GM12874 (cell line): ENCODE measurements at regions not wholly inside any gene's neighbourhood (a gene's known extent, or its start where the extent isn't known, plus 50 kb on each side); places are given as distances from the start of the nearest gene placed in this dataset.

Experiments
- TF ChIP-seq, protein P1 (sequence below): IDR thresholded peaks from 2 replicates; pipeline ENCODE4 v1.5.1; 2011; ENCODE audit warnings: low read depth, mild to moderate bottlenecking, control low read depth, low read length, moderate library complexity; ENCODE audit not compliant: insufficient read depth

DNA sequence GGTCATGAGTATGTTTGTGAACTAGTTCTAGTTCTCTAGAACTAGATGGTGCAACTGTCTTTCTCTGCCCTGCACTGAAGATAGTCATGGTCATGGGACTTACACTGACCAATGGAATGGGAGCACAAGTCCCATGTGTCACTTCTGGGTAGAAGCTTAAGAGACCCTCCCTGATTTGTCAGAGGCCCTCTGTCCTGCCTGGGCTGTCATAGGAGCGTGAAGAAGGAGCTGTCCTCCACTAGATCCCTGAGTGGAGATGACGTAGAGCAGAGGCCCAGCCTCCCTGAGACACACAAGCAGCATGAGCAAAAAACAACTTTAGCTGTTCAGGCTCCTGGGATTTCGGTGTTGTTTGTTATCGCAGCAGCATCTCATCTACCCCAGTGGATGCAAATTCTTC is 514.5 kb downstream of the PREX1 start:
- TF ChIP-seq, protein P1, sequence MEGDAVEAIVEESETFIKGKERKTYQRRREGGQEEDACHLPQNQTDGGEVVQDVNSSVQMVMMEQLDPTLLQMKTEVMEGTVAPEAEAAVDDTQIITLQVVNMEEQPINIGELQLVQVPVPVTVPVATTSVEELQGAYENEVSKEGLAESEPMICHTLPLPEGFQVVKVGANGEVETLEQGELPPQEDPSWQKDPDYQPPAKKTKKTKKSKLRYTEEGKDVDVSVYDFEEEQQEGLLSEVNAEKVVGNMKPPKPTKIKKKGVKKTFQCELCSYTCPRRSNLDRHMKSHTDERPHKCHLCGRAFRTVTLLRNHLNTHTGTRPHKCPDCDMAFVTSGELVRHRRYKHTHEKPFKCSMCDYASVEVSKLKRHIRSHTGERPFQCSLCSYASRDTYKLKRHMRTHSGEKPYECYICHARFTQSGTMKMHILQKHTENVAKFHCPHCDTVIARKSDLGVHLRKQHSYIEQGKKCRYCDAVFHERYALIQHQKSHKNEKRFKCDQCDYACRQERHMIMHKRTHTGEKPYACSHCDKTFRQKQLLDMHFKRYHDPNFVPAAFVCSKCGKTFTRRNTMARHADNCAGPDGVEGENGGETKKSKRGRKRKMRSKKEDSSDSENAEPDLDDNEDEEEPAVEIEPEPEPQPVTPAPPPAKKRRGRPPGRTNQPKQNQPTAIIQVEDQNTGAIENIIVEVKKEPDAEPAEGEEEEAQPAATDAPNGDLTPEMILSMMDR, result no peak

DNA sequence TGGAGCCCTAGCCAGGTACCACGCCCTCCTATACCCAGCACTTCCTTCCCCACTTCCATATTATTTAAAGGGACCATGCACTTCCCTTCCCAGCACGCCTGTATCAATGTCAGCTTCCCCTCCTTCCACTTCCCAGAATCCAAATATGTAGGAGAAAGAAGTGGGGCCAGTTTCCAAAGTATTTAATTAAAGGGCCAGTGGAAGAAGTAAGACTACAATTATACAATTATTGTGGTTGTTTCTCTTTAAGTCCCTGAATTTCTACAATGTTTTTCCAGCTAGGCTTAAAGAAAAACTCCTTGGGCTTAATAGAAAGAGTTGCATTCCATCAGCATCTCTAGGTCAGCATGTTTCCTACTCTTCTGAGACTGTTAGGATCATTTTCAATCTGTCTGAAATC is 515.8 kb downstream of the PREX1 start:
- TF ChIP-seq, protein P1, result no peak

DNA sequence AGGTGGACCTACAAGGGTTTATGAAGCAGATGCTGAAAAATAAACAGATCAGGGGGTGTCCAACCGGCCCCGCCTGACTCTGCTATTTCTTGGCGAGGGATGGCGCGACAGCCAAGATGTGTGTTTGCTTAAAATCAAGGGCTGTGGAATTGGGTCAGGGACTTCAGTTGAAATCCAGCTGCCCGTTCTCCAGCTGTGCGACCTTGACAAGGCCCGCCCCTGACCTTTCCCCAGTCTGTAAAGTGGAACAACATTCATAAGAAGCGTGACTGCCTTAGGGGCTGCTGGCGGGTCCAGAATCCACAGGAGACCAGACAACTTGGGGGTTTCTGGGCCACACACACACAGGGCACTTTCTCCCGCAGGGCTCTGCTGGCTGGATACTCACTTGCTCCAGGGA is 517.5 kb downstream of the PREX1 start:
- TF ChIP-seq, protein P1, result no peak

DNA sequence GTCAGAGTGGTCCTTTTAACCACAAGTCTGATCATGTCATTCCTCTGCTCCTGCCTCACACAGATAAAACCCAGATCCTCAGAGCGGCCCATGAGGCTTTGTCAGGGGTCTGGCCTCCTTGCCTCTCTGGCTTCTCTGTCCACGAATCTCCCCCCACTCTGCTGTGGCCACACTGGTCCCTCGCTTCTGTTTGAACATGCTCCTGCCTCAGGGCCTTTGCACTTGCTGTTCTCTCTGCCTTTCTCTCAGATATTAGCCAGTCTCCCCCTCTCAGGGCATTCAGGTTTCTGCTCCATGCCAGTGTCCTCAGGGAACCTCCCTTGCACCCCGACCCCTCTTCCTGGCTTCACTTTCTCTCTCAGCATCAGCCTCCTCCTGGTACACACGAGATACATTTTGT is 518.5 kb downstream of the PREX1 start:
- TF ChIP-seq, protein P1, result no peak

DNA sequence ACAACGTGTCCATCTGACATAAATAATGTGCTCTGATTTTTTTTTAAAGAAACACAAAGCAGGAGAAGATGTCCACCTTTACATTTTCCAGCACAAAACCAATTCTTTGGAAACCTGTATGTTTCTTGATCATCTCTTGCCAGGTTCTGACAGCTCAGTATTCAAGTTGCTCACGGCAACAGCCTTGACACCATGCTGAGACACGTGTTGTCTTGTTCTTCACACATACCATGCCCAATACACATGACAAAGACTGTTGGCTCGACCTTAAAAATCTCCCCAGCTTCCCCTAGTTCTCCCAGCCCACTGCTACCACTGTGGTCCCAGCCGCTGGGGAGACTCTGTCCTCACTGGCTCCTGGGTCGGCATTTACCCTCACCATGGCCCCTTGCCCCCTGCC is 518.9 kb downstream of the PREX1 start:
- TF ChIP-seq, protein P1, result no peak

DNA sequence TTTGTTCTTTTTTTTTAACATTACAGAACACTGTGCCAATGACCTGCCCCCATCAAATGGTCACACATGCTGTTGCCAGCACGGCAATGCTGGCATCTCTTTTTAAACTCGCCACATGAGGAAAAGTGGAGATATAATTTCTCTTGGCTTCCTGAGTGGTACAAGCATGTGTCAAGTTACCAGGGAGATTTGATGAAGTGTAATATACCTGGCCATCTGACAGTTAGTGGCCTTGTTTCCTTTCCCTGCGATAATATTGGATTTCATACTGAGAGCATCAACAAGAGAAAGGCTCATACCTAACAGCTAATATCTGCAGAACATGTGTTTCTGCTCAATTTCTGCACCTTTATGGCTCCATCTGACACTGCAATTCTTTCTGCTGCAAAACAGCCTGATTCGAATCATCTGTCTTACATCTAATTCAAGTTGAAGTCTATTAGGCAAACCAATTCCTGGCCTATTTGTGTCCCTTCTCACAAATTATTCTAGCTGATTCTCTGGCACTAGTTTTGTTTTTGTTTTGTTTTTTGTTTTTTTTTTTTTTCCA is 519.5 kb downstream of the PREX1 start:
- TF ChIP-seq, protein P1, result no peak

DNA sequence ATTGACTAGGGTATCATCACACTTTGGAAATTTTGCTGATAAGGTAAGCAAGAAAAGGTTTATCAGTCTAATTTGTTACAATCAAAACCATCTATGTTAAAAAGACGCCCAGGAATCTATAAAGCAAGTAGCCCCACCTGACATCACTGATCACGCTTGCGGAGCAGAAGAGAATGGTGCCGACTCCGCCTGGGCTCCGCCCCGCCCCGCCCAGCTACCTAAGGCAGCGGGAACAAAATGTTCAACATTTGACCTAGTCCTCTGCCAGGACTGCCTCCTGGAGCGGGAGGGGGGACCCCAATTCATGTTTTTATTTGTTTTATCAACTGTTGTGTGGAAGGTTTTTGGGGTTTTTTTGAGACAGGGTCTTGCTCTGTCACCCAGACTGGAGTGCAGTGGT is 520.5 kb downstream of the PREX1 start:
- TF ChIP-seq, protein P1, result no peak
